ENCODE measurements at regions not wholly inside any gene's neighbourhood (a gene's known extent, or its start where the extent isn't known, plus 50 kb on each side); places are given as distances from the start of the nearest gene placed in this dataset.
A peak's percentile ranks its signal among the peaks of the same experiment; 100 is the strongest.

- in situ Hi-C loops (cut with HindIII; ENCODE audit: low sequenced_read_pairs): no loop called here
- no peak for DNase-seq (ENCODE audit: low spot score)
Observed at GRCh38 chr10:10193848-10194247, 823.8 kb upstream of the CELF2 start.

DNA sequence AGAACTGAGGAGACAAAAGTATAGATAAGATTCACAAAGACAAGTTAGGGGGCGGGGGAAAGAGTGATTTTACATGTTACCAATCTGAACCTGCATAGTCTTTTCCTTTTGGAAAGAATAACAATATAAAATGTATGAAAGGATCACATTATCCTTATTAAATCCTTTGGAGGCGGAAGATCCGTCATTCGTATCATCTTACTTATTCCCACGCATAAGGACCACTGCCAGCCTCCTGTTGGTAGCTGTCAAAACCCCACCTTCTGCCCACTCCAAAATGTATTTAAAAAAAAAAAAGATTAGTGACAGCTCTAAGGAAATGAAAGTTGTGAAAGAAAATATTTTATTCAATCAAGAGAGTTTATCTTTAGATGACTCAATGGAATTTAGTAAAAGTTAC is 821.0 kb upstream of the CELF2 start:
- DNase-seq (ENCODE audit: low spot score): no peak
- in situ Hi-C loops (cut with HindIII; ENCODE audit: low sequenced_read_pairs): no loop called here

DNA sequence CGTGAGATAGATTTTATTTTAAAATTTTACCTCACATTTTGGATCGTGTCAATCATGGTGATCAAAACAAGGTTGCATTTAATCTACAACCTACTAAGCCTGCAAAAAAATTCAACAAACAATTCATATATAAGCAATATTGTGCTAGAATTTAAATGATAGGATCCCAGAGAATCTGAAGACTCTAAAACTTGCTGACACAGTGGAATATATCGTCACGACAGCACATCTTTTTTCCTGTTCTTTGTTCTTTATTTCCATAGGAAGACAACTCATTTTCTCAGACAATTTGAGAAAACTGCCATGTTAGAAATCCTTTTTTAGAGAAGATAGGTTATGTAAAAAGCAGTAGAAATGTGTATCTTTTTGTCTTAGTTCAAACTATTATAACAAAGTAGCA is 820.2 kb upstream of the CELF2 start:
- in situ Hi-C loops (cut with HindIII; ENCODE audit: low sequenced_read_pairs): no loop called here
- no peak for DNase-seq (ENCODE audit: low spot score)

- in situ Hi-C loops (cut with HindIII; ENCODE audit: low sequenced_read_pairs): no loop called here
- DNase-seq (ENCODE audit: low spot score): no peak
Observed at GRCh38 chr10:10198363-10198762, 819.3 kb upstream of the CELF2 start.

DNA sequence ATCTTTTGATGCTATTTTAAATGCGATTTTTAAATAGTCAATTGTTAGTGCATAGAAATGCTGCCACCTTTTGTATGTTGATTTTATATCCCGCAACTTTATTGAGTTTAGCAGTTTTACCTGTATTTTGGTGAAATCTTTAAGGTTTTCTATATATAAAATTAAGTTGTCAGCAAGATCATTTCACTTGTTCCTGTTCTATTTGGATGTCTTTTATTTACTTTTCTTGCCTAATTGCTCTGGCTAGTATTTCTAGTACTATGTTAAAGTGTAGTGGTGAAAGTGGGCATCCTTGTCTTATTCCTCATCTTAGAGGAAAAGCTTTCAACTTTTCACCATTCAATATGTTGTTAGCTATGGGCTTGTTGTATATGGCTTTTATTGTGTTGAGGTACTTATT is 813.3 kb upstream of the CELF2 start:
- no peak for DNase-seq (ENCODE audit: low spot score)
- in situ Hi-C loops (cut with HindIII; ENCODE audit: low sequenced_read_pairs): no loop called here

DNA sequence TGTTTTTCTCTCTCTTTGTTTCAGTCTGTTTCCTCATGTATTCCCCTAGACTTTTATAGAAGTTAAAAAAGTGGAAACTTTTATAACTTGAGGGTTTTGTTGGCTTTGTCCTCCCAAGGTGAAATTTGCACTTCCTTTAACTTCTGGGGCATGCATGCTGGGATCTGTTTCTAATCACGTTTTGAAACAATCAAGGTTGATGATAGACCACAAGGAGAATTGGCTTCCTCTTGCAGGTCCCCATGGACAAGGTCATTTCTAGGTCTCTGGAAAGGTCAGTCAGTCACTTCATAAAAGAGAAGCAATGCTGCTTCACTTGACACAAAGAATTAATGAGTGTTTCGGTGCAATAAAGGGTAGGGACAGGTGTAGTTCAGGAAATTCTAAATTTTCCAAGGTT is 811.8 kb upstream of the CELF2 start:
- DNase-seq (ENCODE audit: low spot score): no peak
- in situ Hi-C loops (cut with HindIII; ENCODE audit: low sequenced_read_pairs): no loop called here

GRCh38 chr10:10207538-10207937 is 810.1 kb upstream of the CELF2 start:
- in situ Hi-C loops (cut with HindIII; ENCODE audit: low sequenced_read_pairs): no loop called here
- no peak for DNase-seq (ENCODE audit: low spot score)

- in situ Hi-C loops (cut with HindIII; ENCODE audit: low sequenced_read_pairs): no loop called here
- DNase-seq (ENCODE audit: low spot score): no peak
Observed at GRCh38 chr10:10208196-10208595, 809.5 kb upstream of the CELF2 start.

GRCh38 chr10:10209167-10209566 is 808.5 kb upstream of the CELF2 start:
- peak; percentile 27 for DNase-seq (ENCODE audit: low spot score)
- in situ Hi-C loops (cut with HindIII; ENCODE audit: low sequenced_read_pairs): no loop called here

DNA sequence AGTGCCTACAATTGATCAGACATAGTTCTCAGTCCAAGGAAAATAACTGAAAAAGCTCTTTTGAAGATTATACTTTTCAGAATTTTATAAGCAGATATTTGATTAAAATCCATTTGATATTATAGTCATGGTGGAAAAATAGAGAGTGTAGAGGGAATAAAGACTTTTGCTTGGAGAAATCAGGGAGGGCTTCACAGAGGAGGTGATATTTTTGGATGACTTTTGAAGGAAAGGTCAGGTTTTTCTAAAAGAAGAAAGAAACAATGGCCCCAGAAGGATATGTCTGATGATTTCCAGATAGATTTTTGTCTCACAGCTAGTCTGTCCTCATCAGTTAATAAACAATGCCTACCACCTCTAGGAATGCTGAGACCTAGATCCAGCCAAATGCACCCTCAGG is 806.3 kb upstream of the CELF2 start:
- no peak for DNase-seq (ENCODE audit: low spot score)
- in situ Hi-C loops (cut with HindIII; ENCODE audit: low sequenced_read_pairs): no loop called here

- DNase-seq (ENCODE audit: low spot score): no peak
- in situ Hi-C loops (cut with HindIII; ENCODE audit: low sequenced_read_pairs): no loop called here
Observed at GRCh38 chr10:10213237-10213636, 804.4 kb upstream of the CELF2 start.

GRCh38 chr10:10222304-10222841 is 795.3 kb upstream of the CELF2 start:
- in situ Hi-C loops (cut with HindIII; ENCODE audit: low sequenced_read_pairs): no loop called here
- no peak for DNase-seq (ENCODE audit: low spot score)

DNA sequence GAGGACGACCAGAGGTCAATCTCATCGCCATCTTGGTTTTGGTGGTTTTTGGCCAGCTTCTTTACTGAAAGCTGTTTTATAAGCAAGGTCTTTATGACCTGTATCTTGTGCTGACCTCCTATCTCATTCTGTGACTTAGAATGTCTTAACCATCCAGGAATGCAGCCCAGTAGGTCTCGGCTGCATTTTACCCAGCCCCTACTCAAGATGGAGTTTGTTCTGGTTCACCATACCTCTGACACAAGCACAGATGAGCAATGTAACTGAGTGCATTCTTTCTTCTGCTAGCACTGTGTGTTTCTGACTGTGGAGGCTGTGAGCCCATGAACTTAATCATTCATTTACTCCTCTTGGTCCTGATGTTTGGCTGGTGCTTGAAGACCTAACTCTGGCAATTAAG is 794.5 kb upstream of the CELF2 start:
- in situ Hi-C loops (cut with HindIII; ENCODE audit: low sequenced_read_pairs): no loop called here
- no peak for DNase-seq (ENCODE audit: low spot score)

GRCh38 chr10:10225136-10225676 is 792.5 kb upstream of the CELF2 start:
- DNase-seq (ENCODE audit: low spot score): no peak
- in situ Hi-C loops (cut with HindIII; ENCODE audit: low sequenced_read_pairs): no loop called here

DNA sequence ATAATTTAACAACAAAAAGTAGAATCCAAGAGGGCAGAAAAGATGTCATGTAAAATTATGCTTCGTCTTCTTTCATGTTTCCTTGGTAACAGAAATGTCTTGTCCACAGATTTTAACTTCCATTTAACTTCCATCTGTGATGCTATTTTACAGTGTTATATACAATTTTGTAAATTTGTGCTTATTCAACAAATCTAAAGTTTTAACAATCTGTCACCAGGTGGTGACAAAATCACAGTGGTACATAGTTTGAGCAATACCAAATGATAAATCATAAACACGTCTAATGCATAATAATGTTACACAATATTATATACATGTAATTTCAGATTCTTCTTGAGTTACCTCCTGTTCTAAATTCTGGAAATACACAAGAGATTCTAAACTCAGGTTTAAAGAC is 784.4 kb upstream of the CELF2 start:
- in situ Hi-C loops (cut with HindIII; ENCODE audit: low sequenced_read_pairs): no loop called here
- DNase-seq (ENCODE audit: low spot score): no peak

DNA sequence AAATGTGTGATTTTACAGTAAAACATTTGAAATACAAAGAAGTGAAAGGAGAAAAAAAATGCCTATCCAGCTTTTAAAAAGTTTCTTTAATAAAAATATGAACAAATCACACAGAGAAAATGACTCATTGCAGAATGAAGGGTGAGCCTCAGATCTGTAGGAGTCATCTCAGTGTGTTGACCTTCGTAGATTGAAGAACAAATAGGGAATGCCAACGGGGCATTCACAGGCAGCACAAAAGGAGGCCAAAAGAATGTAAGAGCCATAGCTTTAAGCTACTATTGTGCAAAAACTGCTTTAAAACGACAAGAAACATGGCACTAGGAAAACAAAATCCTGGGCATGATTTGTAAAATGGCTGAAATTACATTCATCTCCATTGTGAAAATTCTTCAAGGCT is 782.7 kb upstream of the CELF2 start:
- in situ Hi-C loops (cut with HindIII; ENCODE audit: low sequenced_read_pairs): no loop called here
- DNase-seq (ENCODE audit: low spot score): no peak

- in situ Hi-C loops (cut with HindIII; ENCODE audit: low sequenced_read_pairs): no loop called here
- no peak for DNase-seq (ENCODE audit: low spot score)
Observed at GRCh38 chr10:10247585-10247984, 770.1 kb upstream of the CELF2 start.

GRCh38 chr10:10256860-10257259 is 760.8 kb upstream of the CELF2 start:
- DNase-seq (ENCODE audit: low spot score): no peak
- in situ Hi-C loops (cut with HindIII; ENCODE audit: low sequenced_read_pairs): no loop called here

- in situ Hi-C loops (cut with HindIII; ENCODE audit: low sequenced_read_pairs): no loop called here
- no peak for DNase-seq (ENCODE audit: low spot score)
Observed at GRCh38 chr10:10259013-10259412, 758.7 kb upstream of the CELF2 start.

- no peak for DNase-seq (ENCODE audit: low spot score)
- in situ Hi-C loops (cut with HindIII; ENCODE audit: low sequenced_read_pairs): no loop called here
Observed at GRCh38 chr10:10270126-10271050, 747.3 kb upstream of the CELF2 start.
